Neural cell (in vitro differentiated cells): ENCODE measurements at regions not wholly inside any gene's neighbourhood (a gene's known extent, or its start where the extent isn't known, plus 50 kb on each side); places are given as distances from the start of the nearest gene placed in this dataset.

Source experiments
- CTCF ChIP-seq: fragments of 450-650 bp; IDR thresholded peaks from 2 replicates; pipeline ENCODE4 v1.5.1; 2014; ENCODE audit warnings: antibody characterized with exemption, mild to moderate bottlenecking, moderate library complexity; ENCODE audit not compliant: poor library complexity, severe bottlenecking
- RAD21 ChIP-seq: fragments of 450-650 bp; conservative IDR thresholded peaks from 2 replicates; pipeline ENCODE4 v1.6.1; 2014; ENCODE audit warnings: antibody characterized with exemption, mild to moderate bottlenecking, moderate library complexity
- SMC3 ChIP-seq: fragments of 450-650 bp; conservative IDR thresholded peaks from 2 replicates; pipeline ENCODE4 v1.6.1; 2014; ENCODE audit warnings: antibody characterized with exemption, mild to moderate bottlenecking, moderate library complexity; ENCODE audit not compliant: poor library complexity
- TAF1 ChIP-seq: IDR thresholded peaks from 2 replicates; pipeline ENCODE4 v1.6.1; 2012; ENCODE audit warnings: low read depth

GRCh38 chr3:127097072-127097405, 95.9 kb upstream of the PRR23E start:
- no peak for TF ChIP-seq CTCF
- TF ChIP-seq TAF1 = no peak
- no peak for TF ChIP-seq SMC3
- no peak for TF ChIP-seq RAD21
